ENCODE measurements at regions not wholly inside any gene's neighbourhood (a gene's known extent, or its start where the extent isn't known, plus 50 kb on each side); places are given as distances from the start of the nearest gene placed in this dataset.

DNA sequence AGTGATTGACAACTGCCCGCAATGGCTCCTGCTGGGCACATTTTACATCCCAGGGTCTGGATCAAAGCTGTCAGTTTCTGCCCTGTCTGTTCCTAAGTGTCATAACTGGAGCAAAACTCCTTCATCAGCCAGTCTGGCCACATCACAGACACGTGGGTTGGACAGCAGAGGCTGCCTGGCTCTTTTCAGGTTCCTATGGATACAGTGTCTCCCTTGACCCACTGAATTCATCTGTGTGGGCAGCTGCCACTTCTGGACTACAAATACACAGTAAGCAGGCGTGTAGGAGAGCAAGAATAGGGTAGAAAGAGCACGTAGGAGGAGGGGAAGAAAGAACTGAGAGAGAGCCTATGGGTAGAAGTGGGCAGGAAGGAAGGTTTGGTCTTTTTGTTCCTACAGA, 238.0 kb downstream of the ENC1 start:
- no peak for DNase-seq (ENCODE audit: low read depth)

DNA sequence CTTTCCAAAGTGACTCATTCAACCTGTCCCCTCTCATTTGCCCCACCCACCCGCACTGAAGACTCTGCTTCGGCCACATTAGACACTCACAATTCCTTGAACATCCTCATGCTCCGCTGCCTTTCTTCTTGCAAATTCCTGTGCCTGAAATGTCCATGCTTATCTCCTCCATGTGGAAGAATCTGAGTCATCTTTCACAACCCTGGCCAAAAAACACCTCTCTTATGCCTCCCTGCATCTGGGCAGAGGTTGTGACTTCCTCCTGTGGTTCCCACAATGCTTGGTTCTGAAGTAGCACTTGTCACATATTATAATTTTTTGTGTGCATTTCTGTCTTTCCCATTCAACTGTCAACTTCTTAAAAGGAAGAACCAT, 238.6 kb downstream of the ENC1 start:
- TF ChIP-seq, protein P1, sequence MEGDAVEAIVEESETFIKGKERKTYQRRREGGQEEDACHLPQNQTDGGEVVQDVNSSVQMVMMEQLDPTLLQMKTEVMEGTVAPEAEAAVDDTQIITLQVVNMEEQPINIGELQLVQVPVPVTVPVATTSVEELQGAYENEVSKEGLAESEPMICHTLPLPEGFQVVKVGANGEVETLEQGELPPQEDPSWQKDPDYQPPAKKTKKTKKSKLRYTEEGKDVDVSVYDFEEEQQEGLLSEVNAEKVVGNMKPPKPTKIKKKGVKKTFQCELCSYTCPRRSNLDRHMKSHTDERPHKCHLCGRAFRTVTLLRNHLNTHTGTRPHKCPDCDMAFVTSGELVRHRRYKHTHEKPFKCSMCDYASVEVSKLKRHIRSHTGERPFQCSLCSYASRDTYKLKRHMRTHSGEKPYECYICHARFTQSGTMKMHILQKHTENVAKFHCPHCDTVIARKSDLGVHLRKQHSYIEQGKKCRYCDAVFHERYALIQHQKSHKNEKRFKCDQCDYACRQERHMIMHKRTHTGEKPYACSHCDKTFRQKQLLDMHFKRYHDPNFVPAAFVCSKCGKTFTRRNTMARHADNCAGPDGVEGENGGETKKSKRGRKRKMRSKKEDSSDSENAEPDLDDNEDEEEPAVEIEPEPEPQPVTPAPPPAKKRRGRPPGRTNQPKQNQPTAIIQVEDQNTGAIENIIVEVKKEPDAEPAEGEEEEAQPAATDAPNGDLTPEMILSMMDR (conservative IDR thresholded peaks at IDR 0.05; ENCODE audit: low read depth, low read length) = no peak
- no peak overlapping the region for H3K4me3 ChIP-seq (ENCODE audit: low read length)
- no peak for DNase-seq (ENCODE audit: low read depth)

More for the DNA sequence above, 238.0 kb downstream of the ENC1 start:
- H3K4me3 ChIP-seq (ENCODE audit: low read length) = no peak overlapping the region
- TF ChIP-seq, protein P1 (conservative IDR thresholded peaks at IDR 0.05; ENCODE audit: low read depth, low read length) = no peak

DNA sequence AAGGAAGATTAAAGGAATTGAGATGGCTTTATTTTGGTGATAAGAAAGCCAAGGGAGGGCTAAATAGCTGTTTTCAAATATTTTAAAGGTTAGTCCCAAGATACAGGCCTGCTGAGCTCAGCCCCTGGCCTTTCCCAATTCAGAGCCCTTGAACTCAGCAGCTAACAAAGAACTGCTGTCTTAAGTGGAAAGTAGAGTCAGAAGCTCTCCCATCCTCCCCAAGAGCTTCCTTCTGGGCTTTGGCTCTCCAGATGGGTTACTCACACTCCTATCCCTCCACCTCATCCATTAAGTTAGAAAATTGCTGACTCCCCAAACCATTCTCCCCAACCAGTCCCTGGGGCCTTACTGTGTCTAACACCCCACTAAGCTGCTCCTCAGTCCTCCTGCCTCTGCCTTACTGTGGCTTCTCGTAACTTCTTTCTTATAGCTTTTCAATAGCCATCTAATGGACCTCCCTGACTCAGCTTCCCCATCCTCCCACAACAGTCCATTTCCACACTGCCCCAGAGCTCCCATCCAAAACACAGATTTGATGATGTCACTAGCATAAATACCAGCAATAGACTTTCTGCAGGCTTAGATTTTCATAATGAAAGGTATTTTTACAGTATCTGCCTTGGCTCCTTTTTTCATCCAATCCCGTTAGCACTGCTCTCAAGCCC, 239.1 kb downstream of the ENC1 start:
- no peak for DNase-seq (ENCODE audit: low read depth)
- H3K4me3 ChIP-seq (ENCODE audit: low read length) = no peak overlapping the region
- TF ChIP-seq, protein P1 (conservative IDR thresholded peaks at IDR 0.05; ENCODE audit: low read depth, low read length) = no peak

DNA sequence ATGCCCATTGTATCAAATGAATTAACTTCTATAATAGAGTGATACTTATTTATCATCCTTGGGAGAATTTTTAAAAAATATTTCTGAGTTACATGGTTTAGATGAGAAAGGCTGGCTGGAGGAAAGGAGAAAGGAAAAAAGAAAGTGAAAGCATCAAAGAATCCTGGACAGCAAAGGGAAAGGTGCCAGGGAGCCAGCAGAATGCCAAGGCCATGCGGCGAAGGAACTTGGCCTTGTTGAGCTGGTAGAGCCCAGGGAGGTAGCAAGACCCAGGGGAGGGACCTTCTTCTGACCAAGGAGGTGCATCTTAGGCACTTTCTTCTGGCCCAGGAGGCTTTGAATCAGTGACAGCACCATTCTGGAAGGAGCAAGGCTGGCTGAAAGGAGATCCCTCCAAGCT, 240.5 kb downstream of the ENC1 start:
- TF ChIP-seq, protein P1 (conservative IDR thresholded peaks at IDR 0.05; ENCODE audit: low read depth, low read length) = no peak
- H3K4me3 ChIP-seq (ENCODE audit: low read length) = no peak overlapping the region
- DNase-seq (ENCODE audit: low read depth) = no peak

DNA sequence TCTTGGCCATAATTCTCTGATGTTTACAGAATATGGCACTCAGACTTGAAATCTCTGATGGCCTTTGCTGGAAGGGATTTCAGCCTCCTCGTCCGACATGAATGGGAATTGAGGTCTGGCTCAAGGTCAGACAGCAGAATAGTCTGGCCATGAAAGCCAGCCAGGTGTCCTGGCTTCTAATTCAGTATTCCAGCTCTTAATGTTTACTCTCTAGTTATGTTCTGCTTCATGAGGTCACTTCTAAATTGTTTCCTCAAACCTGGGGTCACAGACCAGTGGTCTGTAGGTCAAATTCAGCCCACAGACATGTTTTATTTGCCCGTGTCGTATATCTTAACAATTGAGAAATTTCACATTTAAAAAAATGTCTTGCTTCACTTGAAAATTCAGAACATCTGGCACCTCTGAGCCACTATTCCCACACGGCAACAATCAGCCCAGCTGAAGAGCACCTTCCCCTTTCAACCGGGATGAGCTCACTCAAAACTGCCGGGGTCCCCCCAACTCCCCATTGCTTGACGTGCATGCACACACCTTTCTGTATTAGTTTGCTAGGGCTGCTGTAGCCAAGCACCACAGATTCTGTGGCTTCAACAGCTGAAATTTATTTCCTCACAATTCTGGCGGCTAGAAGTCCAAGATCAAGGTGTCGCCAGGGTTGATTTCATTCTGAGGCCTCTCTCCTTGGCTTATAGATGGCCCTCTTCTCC, 243.5 kb downstream of the ENC1 start:
- no peak for DNase-seq (ENCODE audit: low read depth)
- TF ChIP-seq, protein P1 (conservative IDR thresholded peaks at IDR 0.05; ENCODE audit: low read depth, low read length) = no peak
- H3K4me3 ChIP-seq (ENCODE audit: low read length) = no peak overlapping the region

DNA sequence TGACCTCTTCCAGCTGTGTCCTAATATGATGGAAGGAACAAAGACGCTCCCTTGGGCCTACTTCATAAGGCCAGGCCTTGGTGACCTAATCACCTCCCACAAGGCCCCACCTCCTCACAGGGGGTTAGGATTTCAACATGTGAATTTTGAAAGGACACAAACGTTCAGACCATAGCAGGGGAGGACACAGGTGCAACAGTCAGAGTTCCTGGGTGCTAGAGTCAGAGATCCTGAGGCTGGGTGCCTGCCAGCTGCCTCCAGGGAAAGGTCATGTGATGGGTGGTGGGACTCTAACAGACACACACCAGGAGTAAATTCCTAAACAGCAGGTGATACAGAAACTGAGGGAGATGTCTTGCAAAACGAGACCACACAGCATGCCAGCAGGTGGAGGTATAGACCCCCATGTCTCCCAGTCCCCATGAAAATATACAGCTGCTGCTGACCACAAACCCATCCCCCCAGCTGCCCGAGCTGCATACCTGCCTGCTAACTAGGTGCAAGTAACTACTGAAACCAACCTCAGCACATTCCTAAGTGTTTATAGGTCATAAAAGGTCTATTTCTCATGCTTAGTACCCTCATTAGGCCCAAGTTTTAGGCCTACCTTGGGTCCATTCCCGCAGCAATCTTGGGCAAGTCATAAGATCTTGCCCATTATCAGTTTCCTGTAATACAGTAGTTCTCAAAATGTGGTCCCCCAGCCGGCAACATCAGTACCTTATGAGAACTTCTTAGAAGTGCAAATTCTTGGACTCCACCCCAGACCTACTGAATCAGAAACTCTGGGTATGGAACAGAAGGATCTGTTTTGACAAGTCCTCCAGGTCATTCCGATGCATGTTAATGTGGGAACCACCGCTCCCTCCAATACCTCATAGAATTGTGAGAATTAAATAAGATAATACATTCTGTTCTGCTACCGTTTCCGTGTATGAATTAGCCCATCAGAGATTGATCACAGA, 245.3 kb downstream of the ENC1 start:
- H3K4me3 ChIP-seq (ENCODE audit: low read length) = no peak overlapping the region
- TF ChIP-seq, protein P1 (conservative IDR thresholded peaks at IDR 0.05; ENCODE audit: low read depth, low read length) = no peak
- peak; percentile 62 for DNase-seq (ENCODE audit: low read depth)
